Fibroblast of skin of abdomen (primary cell): ENCODE measurements at regions not wholly inside any gene's neighbourhood (a gene's known extent, or its start where the extent isn't known, plus 50 kb on each side); places are given as distances from the start of the nearest gene placed in this dataset.

Source experiments
- DNase-seq: peaks from one replicate; pipeline ENCODE4 v3.0.0-alpha.2; 2013

- DNase-seq: no peak
These were observed 393.9 kb upstream of the CFAP20DC start for GRCh38 chr3:59443618-59444293.

- DNase-seq: peak; percentile 26
These were observed 392.2 kb upstream of the CFAP20DC start for GRCh38 chr3:59442046-59442445.

- no peak for DNase-seq
These were observed 390.6 kb upstream of the CFAP20DC start for GRCh38 chr3:59440285-59441028.

DNA sequence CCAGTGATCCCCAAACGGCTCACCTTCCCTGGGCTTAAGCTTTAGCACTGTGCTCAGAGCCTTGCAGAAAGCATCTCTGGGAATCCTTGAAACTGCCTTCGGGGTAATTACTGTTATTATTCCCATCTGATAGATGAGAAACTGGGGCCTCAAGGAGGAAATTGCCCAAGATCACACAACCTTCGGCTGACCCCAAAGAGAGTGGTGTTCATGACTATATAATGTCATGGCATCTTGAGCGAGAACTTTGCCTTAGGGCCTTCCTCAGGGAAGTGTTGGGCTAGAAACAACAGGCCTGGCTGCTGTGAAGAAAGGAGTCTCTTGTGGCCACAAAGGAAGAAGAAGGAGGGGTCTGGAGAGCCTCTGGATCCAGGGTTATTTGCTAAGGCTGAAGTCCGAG lies 388.7 kb upstream of the CFAP20DC start:
- no peak for DNase-seq

DNA sequence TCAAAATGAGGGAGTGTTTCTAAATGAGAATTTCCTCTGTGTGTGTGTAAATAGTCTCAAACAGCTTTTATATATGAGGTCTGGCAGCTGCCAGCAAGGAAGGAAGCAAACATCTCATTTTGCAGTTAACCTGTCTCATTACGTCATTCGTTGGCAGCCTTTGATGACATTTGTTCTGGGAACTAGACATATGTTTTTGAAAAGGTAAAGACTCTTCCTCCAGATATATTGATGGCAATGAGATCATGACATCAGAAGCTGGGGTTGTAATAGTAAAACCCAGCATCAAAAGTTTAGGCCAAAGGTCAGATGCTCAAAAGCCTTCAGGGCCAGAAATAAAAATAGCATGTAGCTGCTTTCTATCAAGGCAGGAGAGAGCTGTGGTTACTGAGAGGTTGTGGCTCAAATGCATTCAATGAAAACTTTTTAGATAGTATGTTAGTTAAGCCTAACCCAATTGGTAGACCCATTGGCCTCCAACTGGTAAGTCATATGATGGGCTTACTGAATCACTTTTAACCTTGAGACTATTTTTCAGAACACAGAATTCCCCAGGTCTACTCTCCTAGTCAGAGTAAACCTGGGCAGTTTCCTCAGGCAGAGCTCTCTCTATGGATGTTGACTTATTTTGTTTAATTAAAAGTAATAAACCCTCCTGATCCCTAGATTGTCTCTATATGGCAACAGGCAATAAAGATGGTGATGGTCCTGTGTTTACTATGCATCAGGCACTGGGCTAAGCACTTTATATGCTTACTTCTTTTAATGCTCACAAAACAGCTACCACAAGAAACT lies 386.5 kb upstream of the CFAP20DC start:
- DNase-seq: no peak

GRCh38 chr3:59433546-59433945 lies 383.7 kb upstream of the CFAP20DC start:
- no peak for DNase-seq

DNA sequence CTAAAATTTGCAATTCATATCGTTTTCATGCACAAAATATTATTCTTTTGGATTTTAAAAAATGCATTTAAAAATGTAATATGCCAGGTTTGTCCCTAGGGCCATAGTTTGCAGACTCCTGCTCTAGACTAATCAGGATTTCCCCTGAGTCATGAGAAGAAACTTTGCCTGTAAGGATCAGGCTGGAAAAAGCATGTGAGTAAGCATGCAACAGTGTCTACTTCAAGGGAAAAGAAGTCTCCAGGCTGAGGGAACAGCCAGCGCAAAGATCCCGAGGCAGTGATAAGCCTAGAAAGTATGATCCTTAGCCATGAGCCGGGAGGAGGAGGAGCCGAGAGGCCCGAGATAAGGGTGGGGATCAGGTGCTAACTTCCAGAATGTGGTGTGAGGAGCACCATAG lies 382.8 kb upstream of the CFAP20DC start:
- peak; percentile 45 for DNase-seq

DNA sequence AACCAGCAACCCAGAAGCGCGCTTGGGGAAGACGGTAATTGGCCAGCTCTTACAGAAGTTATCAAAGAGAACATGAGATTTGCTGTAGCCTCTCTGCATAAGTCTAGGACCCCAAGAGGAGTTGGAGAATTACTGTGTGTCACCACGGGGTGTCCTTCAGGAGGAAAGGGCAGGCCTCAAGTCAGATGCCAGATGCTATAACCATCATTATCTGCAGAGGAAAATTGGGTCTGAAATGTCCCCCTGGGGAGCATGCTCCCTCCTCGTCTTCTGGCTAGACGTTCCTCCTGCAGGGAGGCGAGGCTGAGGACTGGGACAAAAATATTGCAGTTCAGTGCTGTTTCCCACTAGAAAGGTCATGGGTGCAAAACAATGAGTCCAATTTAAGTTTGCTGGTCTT lies 380.5 kb upstream of the CFAP20DC start:
- no peak for DNase-seq

DNA sequence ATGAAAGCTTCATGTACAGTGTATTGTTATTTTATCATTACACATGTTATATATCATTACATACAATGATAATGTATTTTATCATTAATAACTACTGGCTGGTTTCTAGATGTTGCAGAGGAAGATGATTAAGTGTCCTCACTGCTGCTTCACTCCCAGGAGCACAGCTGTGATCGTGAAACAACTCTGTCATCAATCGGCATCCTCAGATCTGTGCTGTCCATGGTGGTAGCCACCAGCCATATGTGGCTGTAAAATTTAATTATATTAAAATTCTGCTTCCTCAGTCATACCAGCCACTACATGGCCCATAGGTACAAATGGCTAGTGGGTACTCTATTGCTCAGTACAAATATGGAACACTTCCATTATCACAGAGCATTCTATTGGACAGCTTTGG lies 379.4 kb upstream of the CFAP20DC start:
- DNase-seq: peak; percentile 40

DNA sequence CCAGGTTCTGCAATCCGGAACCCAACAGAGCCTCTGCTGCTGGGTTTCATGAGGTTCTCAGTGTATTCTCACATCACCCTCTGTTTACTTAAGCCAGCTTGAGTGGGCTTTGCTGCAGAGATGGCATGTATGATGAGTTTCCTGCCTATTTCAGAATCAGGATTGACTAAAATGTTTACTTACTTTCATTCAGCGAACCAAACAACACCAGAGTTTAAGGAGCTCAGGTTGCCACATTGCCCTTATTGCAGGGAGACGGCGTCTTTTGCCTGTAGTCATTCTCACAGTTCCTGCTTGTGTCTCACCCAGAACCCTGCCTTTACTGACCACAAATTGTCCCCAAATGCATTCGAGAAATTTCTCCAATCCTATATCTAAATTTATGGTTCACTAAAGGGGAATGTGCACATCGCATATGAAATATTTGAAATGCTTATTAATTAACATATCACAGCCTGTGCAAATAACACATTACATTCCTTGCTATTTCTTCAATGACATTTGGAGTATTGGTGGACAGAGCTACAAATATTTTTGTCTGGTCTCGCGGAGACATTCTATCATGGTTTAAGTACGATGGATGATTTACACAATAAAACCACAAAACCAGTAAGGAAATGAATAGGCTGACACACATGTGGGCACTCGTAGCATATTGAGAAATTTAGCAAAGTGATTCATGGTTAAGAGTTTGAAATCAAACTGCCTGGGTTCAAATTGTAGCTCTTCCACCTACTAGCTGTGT lies 377.2 kb upstream of the CFAP20DC start:
- peak; percentile 95 for DNase-seq

GRCh38 chr3:59425942-59426341 lies 376.1 kb upstream of the CFAP20DC start:
- no peak for DNase-seq

DNA sequence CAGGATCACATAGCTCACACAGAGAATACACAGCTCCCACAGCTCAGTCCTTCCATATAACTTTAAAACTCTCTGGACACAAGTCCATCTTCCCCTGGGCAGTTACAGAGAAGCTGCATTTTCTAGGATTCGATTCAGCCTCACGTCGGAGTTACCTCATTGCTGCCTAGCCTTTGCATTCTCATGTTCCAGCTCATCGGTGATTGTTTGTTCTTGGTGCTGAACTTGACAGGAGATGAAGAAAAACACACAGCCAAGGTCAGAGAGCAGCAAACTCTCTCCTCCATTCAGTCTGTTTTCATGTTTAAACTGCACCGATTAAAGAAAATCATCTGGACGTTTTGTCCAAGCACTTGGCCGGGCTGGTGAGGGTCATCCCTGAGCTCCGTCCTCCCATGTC lies 375.5 kb upstream of the CFAP20DC start:
- DNase-seq: peak; percentile 72

DNA sequence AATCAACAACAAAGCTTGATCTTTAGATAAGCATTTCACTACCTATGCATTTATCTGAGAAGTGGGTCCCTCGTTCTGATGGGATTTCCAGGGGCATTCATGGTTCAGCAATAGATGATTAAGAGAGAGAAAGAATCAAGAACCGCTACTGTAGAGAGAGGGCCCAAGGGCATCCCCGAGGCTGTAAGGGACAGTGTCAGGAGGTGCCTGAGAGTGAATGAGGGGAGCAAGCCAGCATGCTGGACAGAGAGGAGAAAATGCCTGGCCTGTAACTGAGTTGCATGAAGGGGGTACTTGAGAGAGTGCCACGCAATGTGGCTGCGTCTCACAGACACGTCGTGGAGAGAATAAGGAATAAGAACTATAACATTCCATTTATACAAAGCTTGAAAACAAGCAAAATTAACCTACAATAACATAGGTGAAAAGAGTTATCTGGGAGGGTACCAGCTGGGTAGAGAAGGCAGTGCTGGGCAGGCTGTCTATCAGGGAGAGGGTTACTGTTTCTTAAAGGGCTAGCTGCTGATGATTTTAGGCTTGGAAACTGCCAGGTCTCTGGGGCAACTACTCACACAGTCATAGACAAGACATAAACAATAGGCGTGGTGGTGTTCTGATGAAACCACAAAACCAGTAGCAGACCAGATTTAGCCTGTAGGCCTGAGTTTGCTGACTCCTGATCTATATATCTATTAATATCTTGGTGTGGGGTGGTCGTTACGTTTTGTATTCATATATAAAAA lies 374.6 kb upstream of the CFAP20DC start:
- peak; percentile 79 for DNase-seq

GRCh38 chr3:59423707-59424106 lies 373.9 kb upstream of the CFAP20DC start:
- no peak for DNase-seq

- peak; percentile 66 for DNase-seq
These were observed 372.5 kb upstream of the CFAP20DC start for GRCh38 chr3:59422312-59422711.

- no peak for DNase-seq
These were observed 369.0 kb upstream of the CFAP20DC start for GRCh38 chr3:59418836-59419235.

GRCh38 chr3:59412516-59412915 lies 362.7 kb upstream of the CFAP20DC start:
- DNase-seq: peak; percentile 71

GRCh38 chr3:59411694-59412093 lies 361.9 kb upstream of the CFAP20DC start:
- peak; percentile 26 for DNase-seq

DNA sequence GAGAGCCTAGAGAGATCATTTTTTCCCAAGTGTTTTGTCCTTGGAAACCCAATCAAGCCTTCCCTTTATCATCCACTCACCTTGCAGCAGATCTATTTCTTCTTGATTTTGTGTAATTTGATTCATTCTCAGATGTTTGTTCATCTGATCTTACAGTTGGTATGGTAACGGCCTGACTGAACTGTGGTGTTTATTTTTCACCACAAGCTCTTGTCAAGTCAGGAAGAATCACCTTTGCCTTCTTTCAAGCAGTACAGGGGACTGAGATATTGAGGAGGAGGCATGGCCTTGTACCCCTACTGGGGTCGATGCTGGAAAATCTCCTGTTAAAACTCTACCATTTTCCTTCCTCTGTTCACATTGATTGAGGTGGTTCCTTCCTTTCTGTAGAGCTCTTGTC lies 361.4 kb upstream of the CFAP20DC start:
- no peak for DNase-seq

DNA sequence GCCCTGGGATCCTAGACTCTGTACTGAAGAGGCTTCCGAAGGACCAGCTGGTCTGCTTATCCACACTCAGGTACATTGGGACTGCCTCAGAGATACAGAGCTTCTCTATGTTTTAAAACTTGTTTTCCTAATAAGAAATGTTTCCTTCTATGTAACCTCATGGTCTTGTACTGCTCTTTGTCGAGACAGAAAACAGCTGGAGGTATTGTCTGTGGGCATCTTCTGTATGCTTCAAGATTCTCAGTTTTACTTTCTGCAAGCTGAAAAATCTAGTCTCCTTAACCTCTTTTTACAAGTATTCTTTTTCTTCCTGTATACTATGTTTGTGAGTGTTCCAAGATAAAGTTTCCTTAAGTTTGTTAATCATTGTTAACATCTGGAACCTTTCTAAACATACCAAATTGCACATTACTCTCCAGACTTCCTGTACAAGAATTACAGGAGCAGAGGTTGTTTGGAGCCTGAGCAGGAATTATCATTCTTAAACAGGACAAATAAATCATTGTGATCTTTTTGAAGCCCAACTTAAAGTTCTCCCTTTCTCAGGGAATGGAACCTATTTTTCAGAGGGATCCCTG lies 358.3 kb upstream of the CFAP20DC start:
- DNase-seq: peak; percentile 22

- DNase-seq: no peak
These were observed 357.6 kb upstream of the CFAP20DC start for GRCh38 chr3:59407425-59407824.

DNA sequence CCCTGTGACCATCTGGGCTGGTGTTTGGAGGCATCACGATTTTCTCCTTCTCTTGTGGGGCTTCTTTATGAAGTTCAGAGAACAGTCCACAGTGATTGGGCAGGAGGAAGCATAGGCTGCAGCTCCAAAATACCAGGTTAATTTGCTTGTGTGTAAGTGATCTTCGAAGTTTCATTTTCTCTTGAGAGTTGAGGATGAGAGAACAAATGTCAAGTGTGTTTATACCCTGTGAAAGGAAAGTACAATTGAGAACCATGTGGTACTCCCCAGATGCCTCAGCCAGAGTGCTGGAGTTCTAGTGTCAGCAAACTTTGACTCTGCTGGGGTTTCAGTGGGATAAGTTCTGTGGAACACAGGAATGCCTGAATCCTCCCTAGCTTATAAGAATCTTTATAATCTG lies 357.1 kb upstream of the CFAP20DC start:
- no peak for DNase-seq
